HUES6 (cell line): ENCODE measurements at regions not wholly inside any gene's neighbourhood (a gene's known extent, or its start where the extent isn't known, plus 50 kb on each side); places are given as distances from the start of the nearest gene placed in this dataset.
"Not testable (repeated sequence)": the region's sequence is repeated elsewhere in the genome, so short reads cannot be mapped to it uniquely, and the experiment has no call there.

Source experiments
- H3K27ac ChIP-seq: 2 replicates; pipeline ENCODE4 v1.7.0; 2013; ENCODE audit warnings: low read depth, mild to moderate bottlenecking, low read length, inconsistent platforms
- H3K27me3 ChIP-seq: 2 replicates; pipeline ENCODE4 v1.6.1; 2013; ENCODE audit warnings: low read length; ENCODE audit not compliant: control insufficient read depth, insufficient read depth
- H3K36me3 ChIP-seq: 2 replicates; pipeline ENCODE4 v1.6.1; 2013; ENCODE audit warnings: low read length; ENCODE audit not compliant: control insufficient read depth, insufficient read depth
- H3K4me1 ChIP-seq: 2 replicates; pipeline ENCODE4 v1.6.1; 2013; ENCODE audit warnings: low read length; ENCODE audit not compliant: control insufficient read depth, insufficient read depth
- H3K4me3 ChIP-seq: 2 replicates; pipeline ENCODE4 v1.5.1; 2013; ENCODE audit warnings: low read depth, low read length
- H3K9ac ChIP-seq: one replicate; pipeline ENCODE4 v1.6.1; 2013; ENCODE audit warnings: mild to moderate bottlenecking, low read length
- H3K9me3 ChIP-seq: 2 replicates; pipeline ENCODE4 v1.6.1; 2013; ENCODE audit warnings: low read depth, low read length; ENCODE audit not compliant: control insufficient read depth, insufficient read depth

DNA sequence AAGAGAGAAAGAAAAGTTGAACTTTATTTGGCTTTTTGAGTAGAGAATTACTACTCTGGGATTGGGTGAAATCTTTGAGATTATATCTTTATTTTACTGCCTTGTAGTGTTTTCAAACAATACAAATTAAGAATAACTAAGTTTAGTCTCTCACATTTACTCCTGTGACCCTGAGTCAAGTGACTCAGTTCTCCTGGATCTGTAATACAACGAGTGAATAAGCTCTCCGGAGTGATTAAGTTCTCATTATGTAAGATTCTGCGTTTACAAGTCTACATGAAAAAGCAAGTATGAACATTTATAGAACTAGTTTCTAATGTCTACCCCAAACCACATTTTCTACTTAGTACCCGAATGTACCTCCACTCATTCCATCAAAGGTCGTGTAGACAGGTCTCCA lies 165.5 kb upstream of the FOLH1 start:
- not testable (repeated sequence) for H3K27ac ChIP-seq, H3K4me3 ChIP-seq, H3K9me3 ChIP-seq, H3K27me3 ChIP-seq, H3K9ac ChIP-seq, H3K36me3 ChIP-seq, H3K4me1 ChIP-seq

GRCh38 chr11:49373385-49373784 lies 165.0 kb upstream of the FOLH1 start:
- H3K4me1 ChIP-seq, H3K4me3 ChIP-seq, H3K9ac ChIP-seq, H3K27ac ChIP-seq, H3K27me3 ChIP-seq, H3K36me3 ChIP-seq, H3K9me3 ChIP-seq: not testable (repeated sequence)

DNA sequence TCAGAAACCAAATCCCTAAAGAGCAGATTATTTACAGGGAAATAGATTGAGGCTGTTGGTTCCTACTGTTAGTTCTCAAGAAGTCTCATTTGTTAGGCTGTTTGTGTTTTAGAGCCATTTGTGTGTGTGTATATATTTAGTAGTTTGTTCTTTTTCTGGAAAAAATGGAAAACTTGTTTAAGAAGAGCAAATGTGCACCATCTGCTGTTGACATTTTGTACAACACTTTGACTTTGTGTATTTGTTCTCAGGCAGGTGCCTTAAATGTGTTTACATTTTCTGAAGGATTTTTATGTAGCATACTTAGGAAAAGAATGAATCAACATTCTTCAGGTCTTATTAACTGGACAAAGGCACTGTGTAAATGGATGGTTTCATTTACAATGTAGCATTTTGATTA lies 163.7 kb upstream of the FOLH1 start:
- not testable (repeated sequence) for H3K9me3 ChIP-seq, H3K27ac ChIP-seq, H3K9ac ChIP-seq, H3K27me3 ChIP-seq, H3K36me3 ChIP-seq, H3K4me1 ChIP-seq, H3K4me3 ChIP-seq

GRCh38 chr11:49368556-49368955 lies 160.2 kb upstream of the FOLH1 start:
- H3K4me3 ChIP-seq: not testable (repeated sequence)

DNA sequence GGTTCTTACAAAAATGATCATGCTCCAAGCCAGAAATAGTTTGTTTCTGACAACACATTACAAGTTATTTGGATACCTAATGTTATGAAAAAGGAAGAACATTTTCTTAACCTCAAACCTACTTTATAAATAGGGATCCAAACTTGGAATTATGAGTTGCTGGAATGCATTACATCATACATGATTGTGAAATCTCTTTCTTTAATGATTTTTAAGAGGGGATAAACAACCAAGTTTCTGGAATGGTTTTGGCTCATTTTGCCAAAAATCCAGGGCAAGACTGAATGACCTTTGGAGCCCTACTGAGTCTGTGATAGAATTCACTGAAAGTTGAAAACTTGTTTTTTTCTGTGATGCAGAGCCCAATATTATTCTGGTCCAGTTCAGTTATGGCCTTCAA lies 157.0 kb upstream of the FOLH1 start:
- not testable (repeated sequence) for H3K9me3 ChIP-seq, H3K9ac ChIP-seq, H3K36me3 ChIP-seq, H3K27me3 ChIP-seq, H3K4me1 ChIP-seq, H3K27ac ChIP-seq, H3K4me3 ChIP-seq

More at GRCh38 chr11:49368556-49368955, 160.2 kb upstream of the FOLH1 start:
- H3K9ac ChIP-seq, H3K9me3 ChIP-seq, H3K36me3 ChIP-seq, H3K27me3 ChIP-seq, H3K4me1 ChIP-seq, H3K27ac ChIP-seq: not testable (repeated sequence)

DNA sequence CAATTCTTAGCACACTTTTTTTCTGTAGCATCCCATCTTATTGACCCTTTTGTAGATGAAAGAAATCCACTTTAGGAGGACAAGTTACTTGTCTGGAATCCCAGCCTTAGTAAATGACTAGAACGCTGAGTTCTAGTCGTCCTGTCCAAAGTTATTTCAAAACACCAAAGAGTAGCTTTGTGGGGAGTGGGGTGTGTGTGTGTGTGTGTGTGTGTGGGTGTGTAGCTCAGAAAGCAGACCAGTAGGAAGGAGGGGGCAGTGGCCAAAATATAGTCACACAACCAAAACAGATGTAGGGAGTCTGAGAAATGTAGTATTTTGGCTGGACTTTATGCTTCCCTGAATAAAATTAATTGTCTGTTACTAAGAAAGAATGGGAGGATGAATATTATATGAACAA lies 154.6 kb upstream of the FOLH1 start:
- not testable (repeated sequence) for H3K36me3 ChIP-seq, H3K4me3 ChIP-seq, H3K27me3 ChIP-seq, H3K9me3 ChIP-seq, H3K9ac ChIP-seq, H3K27ac ChIP-seq, H3K4me1 ChIP-seq

DNA sequence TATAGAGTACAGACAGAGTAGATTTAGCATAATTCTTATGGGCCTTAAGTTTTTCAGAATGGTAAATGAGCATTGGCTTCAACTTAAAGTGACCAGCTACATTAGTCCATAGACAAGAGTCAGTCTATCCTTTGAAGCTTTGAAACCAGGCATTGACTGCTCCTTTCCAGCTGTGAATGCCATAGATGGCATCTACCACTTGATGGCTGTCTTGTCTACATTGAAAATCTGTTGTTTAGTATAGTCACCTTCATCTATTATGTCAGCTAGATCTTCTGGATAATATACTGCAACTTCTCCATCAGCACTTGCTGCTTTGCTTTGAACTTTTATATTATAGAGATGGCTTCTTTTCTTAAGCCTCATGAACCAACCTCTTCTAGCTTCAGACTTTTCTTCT lies 146.1 kb upstream of the FOLH1 start:
- not testable (repeated sequence) for H3K9ac ChIP-seq, H3K27me3 ChIP-seq, H3K4me1 ChIP-seq, H3K27ac ChIP-seq, H3K9me3 ChIP-seq, H3K36me3 ChIP-seq, H3K4me3 ChIP-seq

GRCh38 chr11:49352868-49353267 lies 144.5 kb upstream of the FOLH1 start:
- H3K9ac ChIP-seq, H3K27ac ChIP-seq, H3K4me1 ChIP-seq, H3K27me3 ChIP-seq, H3K9me3 ChIP-seq, H3K36me3 ChIP-seq, H3K4me3 ChIP-seq: not testable (repeated sequence)

DNA sequence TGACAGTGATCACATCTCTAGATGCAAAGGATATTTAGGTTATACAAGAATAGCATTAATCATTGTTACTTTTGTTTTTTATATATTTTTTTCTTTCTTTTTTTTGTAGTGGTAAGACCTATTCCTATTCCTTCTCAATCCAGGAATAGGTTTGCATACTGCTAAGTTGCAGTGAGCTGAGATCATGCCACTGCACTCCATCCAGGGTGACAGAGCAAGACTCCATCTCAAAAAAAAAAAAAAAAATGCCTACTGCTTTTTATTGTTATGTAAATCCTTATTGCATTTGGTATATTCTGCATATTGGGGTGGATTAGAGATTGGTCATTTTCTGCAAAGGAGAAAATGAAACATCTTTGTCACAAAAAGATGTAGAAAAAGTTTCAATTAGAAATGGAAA lies 138.2 kb upstream of the FOLH1 start:
- H3K36me3 ChIP-seq, H3K27ac ChIP-seq, H3K9me3 ChIP-seq, H3K9ac ChIP-seq, H3K27me3 ChIP-seq, H3K4me1 ChIP-seq, H3K4me3 ChIP-seq: not testable (repeated sequence)

DNA sequence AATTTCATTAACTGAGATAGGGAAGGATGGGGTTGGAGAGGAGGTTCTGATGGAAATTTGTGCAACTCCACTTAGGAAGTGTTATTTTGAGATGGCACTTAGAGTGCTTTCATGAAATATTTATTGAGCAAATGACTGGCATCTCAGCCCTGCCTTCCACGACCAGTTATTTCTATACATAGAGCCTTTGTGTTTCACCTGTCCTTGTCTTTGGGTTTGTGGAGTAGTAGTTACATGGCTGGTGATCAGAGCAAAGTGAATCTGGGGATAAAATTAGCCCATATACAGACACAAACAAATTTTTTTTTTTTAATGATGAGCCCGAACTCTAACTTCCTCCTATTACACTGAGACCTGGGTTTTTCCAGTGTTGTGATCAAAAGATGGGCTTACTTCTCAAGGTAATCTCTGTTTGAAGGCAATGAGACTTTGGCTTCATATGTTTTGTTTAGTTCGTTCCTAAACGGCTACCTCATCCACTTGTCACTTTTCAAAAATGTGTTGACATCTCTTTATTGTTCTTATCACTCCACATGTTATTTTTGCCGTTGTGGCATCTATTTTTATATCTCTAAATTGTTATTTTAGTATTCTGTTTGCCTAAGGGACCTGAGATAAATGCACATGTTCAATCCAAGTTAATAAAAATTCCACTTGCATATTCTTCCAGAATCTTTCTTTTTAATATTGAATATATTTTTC lies 120.2 kb upstream of the FOLH1 start:
- not testable (repeated sequence) for H3K4me1 ChIP-seq, H3K9me3 ChIP-seq, H3K4me3 ChIP-seq, H3K27me3 ChIP-seq, H3K27ac ChIP-seq, H3K9ac ChIP-seq, H3K36me3 ChIP-seq

- H3K4me3 ChIP-seq, H3K36me3 ChIP-seq, H3K4me1 ChIP-seq, H3K9ac ChIP-seq, H3K27ac ChIP-seq, H3K27me3 ChIP-seq: not testable (repeated sequence)
- peaks cover 13% of the 10 kb centered on the region; the same call in 1 of the 2 replicates for H3K9me3 ChIP-seq
Observed at GRCh38 chr11:49327766-49328165, 119.4 kb upstream of the FOLH1 start.

GRCh38 chr11:49326651-49327050 lies 118.2 kb upstream of the FOLH1 start:
- H3K27me3 ChIP-seq, H3K36me3 ChIP-seq, H3K4me1 ChIP-seq, H3K27ac ChIP-seq, H3K4me3 ChIP-seq: not testable (repeated sequence)
- Histone ChIP-seq H3K9me3 (peaks cover 18% of the 10 kb centered on the region; the same call in 1 of the 2 replicates), H3K9ac (peak overlapping the region; percentile 3)
